CD4-positive, alpha-beta T cell (primary cell): ENCODE measurements at regions not wholly inside any gene's neighbourhood (a gene's known extent, or its start where the extent isn't known, plus 50 kb on each side); places are given as distances from the start of the nearest gene placed in this dataset.

Experiments
- ATAC-seq: fragments of 200-7000 bp; cut with Tn5 transposase; one replicate; pipeline ENCODE4 v1.10.0; 2022; ENCODE audit warnings: mild to moderate bottlenecking; ENCODE audit not compliant: poor library complexity
- CTCF ChIA-PET: fragments of 350-600 bp; sonication (Branson Sonifier 250); formaldehyde crosslinking; loops from one replicate; lab custom pipeline; 2021; ENCODE audit warnings: antibody characterized with exemption, inconsistent platforms; lab: Charles Lee
- POLR2A ChIA-PET: fragments of 350-600 bp; sonication (Branson Sonifier 250); formaldehyde crosslinking; loops from one replicate; lab custom pipeline; 2021; ENCODE audit warnings: antibody characterized with exemption, inconsistent platforms; lab: Charles Lee
- DNase-seq, 14 experiments: peaks; one replicate each; pipeline ENCODE4 v3.0.0-alpha.2; 2013 to 2020; ENCODE audit warnings: mixed read lengths in 2 of 14
- H3K27ac ChIP-seq, 2 donors: one replicate each; pipeline versions ENCODE4 v1.5.1 to v1.7.0; 2013; ENCODE audit warnings: low read length in 2 of 2, low read depth in 1 of 2, mild to moderate bottlenecking in 1 of 2
- H3K27me3 ChIP-seq, 2 experiments: 1 replicate in 1 of 2; 2 replicates in 1 of 2; pipeline versions ENCODE4 v1.6.1 to v1.7.0; 2013; ENCODE audit warnings: low read length in 2 of 2, control low read depth in 1 of 2, mild to moderate bottlenecking in 1 of 2, moderate library complexity in 1 of 2; ENCODE audit not compliant: insufficient read depth in 2 of 2, control insufficient read depth in 1 of 2
- H3K36me3 ChIP-seq: one replicate; pipeline ENCODE4 v1.6.1; 2013; ENCODE audit warnings: low read length, control low read depth; ENCODE audit not compliant: insufficient read depth
- H3K4me1 ChIP-seq: one replicate; pipeline ENCODE4 v1.6.1; 2013; ENCODE audit warnings: low read length, control low read depth; ENCODE audit not compliant: insufficient read depth
- H3K4me3 ChIP-seq: one replicate; pipeline ENCODE4 v1.5.1; 2013; ENCODE audit warnings: mild to moderate bottlenecking, low read length, moderate library complexity
- H3K9me3 ChIP-seq, 2 experiments: 1 replicate in 1 of 2; 2 replicates in 1 of 2; pipeline versions ENCODE4 v1.6.1 to v1.7.0; 2013; ENCODE audit warnings: low read length in 2 of 2, mild to moderate bottlenecking in 2 of 2, control low read depth in 1 of 2, moderate library complexity in 1 of 2; ENCODE audit not compliant: control insufficient read depth in 1 of 2, insufficient read depth in 1 of 2
- H3K27ac Mint-ChIP-seq: one replicate; pipeline ENCODE4 v1.8.0; 2020; ENCODE audit warnings: mixed read lengths
- H3K27me3 Mint-ChIP-seq: one replicate; pipeline ENCODE4 v1.8.0; 2021; ENCODE audit warnings: mixed read lengths
- H3K36me3 Mint-ChIP-seq: one replicate; pipeline ENCODE4 v1.8.0; 2021; ENCODE audit warnings: low read depth, mixed read lengths
- H3K4me1 Mint-ChIP-seq: one replicate; pipeline ENCODE4 v1.8.0; 2021; ENCODE audit warnings: low read depth, mixed read lengths
- H3K4me3 Mint-ChIP-seq: one replicate; pipeline ENCODE4 v1.8.0; 2020; ENCODE audit warnings: mild to moderate bottlenecking, mixed read lengths
- H3K9me3 Mint-ChIP-seq: one replicate; pipeline ENCODE4 v1.8.0; 2020; ENCODE audit warnings: mixed read lengths
- CTCF ChIP-seq: fragments of 200-600 bp; IDR thresholded peaks from one replicate; pipeline ENCODE4 v1.8.0; 2022; ENCODE audit warnings: antibody characterized with exemption, mild to moderate bottlenecking
- intact Hi-C, 2 experiments: fragments of 100-400 bp; cut with DNase I in 1 of 2; cut with micrococcal nuclease in 1 of 2; formaldehyde crosslinking; loops; one replicate each; pipeline versions ENCODE4 v1.15.1 to v1.9.0; 2023 to 2025; cut with DNase I, micrococcal nuclease

- ChIA-PET POLR2A (no interaction called here), CTCF (no interaction called here)
- H3K27ac Mint-ChIP-seq = no peak overlapping the region
- Histone ChIP-seq H3K4me1 (no peaks in the 10 kb centered on the region), H3K9me3 (peaks cover 0 to 14% of the 10 kb centered on the region in 2 experiments), H3K36me3 (no peaks in the 10 kb centered on the region), H3K27ac (no peak overlapping the region), H3K27me3 (no peaks in the 10 kb centered on the region), H3K4me3 (no peak overlapping the region)
- DNase-seq (no peak), ATAC-seq (no peak)
- H3K4me3 Mint-ChIP-seq = no peak overlapping the region
- H3K27me3 Mint-ChIP-seq = no peaks in the 10 kb centered on the region
- peaks cover 10% of the 10 kb centered on the region for H3K9me3 Mint-ChIP-seq
- H3K36me3 Mint-ChIP-seq = no peaks in the 10 kb centered on the region
- no peaks in the 10 kb centered on the region for H3K4me1 Mint-ChIP-seq
- intact Hi-C loops = no loop called here
- TF ChIP-seq CTCF = no peak
Observed at GRCh38 chr7:136528329-136528728, 340.1 kb upstream of the CHRM2 start.

GRCh38 chr7:136527554-136527953 is 340.9 kb upstream of the CHRM2 start:
- H3K36me3 ChIP-seq = no peaks in the 10 kb centered on the region
- H3K4me3 Mint-ChIP-seq = no peak overlapping the region
- H3K36me3 Mint-ChIP-seq = no peaks in the 10 kb centered on the region
- intact Hi-C loops = no loop called here
- no peak for DNase-seq
- no peak overlapping the region for H3K27ac ChIP-seq
- H3K27me3 ChIP-seq = no peaks in the 10 kb centered on the region
- H3K9me3 ChIP-seq = peaks cover 0 to 13% of the 10 kb centered on the region in 2 experiments
- no peaks in the 10 kb centered on the region for H3K4me1 Mint-ChIP-seq
- H3K4me3 ChIP-seq = no peak overlapping the region
- POLR2A ChIA-PET = no interaction called here
- ATAC-seq = no peak
- no peaks in the 10 kb centered on the region for H3K27me3 Mint-ChIP-seq
- H3K4me1 ChIP-seq = no peaks in the 10 kb centered on the region
- H3K9me3 Mint-ChIP-seq = peaks cover 14% of the 10 kb centered on the region
- no peak overlapping the region for H3K27ac Mint-ChIP-seq
- no peak for TF ChIP-seq CTCF
- CTCF ChIA-PET = no interaction called here

DNA sequence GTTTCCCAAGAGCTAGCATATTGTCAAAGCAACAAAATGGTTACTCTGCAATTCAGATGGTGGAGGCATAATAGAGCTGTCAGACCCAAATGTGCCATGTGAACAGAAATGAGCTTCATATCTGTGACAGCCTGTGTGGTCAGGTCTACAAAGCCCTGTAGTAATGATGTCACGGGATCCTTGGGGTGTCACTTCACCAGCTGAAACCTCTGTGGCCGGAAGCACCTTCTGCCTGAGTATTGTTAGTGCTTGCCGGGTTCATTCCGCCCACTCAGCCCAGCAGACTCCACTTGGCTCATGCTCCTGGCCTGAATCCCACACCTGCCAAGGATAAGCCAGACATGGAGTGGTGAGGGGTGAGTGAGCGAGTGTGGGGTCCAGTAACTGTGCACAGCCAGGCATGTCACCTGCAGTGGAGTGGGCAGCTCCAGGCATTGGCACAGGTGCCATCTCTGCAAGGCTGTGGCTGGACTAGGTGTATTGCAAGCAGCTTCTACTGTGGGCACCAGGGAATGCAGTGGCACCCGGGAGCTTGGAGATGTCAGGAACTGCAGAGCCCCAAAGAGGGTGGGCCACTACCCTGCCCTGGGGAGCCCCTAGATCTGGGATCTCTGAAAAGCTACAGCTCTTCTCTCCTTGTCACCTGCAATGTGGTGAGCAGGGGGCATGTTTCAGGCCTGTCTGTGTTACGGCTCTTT is 341.9 kb upstream of the CHRM2 start:
- CTCF ChIA-PET = no interaction called here
- no peak for TF ChIP-seq CTCF
- Mint-ChIP-seq H3K27me3 (no peaks in the 10 kb centered on the region), H3K4me3 (no peak overlapping the region), H3K27ac (no peak overlapping the region), H3K36me3 (no peaks in the 10 kb centered on the region), H3K9me3 (peaks cover 11% of the 10 kb centered on the region), H3K4me1 (no peaks in the 10 kb centered on the region)
- H3K4me3 ChIP-seq = no peak overlapping the region
- intact Hi-C loops = no loop called here
- H3K36me3 ChIP-seq = no peaks in the 10 kb centered on the region
- ATAC-seq (no peak), DNase-seq (no peak)
- no peak overlapping the region for H3K27ac ChIP-seq
- H3K27me3 ChIP-seq = no peaks in the 10 kb centered on the region
- H3K9me3 ChIP-seq = peaks cover 0 to 13% of the 10 kb centered on the region in 2 experiments
- H3K4me1 ChIP-seq = no peaks in the 10 kb centered on the region
- POLR2A ChIA-PET = no interaction called here
